GM06990 (cell line): ENCODE measurements at regions not wholly inside any gene's neighbourhood (a gene's known extent, or its start where the extent isn't known, plus 50 kb on each side); places are given as distances from the start of the nearest gene placed in this dataset.

Experiments
- DNase-seq: peaks from one replicate; pipeline ENCODE4 v3.0.0-alpha.2; 2011; ENCODE audit not compliant: insufficient read length; ENCODE audit errors: extremely low read depth
- H3K27me3 ChIP-seq: replicated peaks from 2 replicates; pipeline ENCODE4 v1.6.0; 2011; ENCODE audit warnings: low read length; ENCODE audit not compliant: control insufficient read depth, insufficient read depth
- H3K36me3 ChIP-seq: 2 replicates; pipeline ENCODE4 v1.5.1; 2011; ENCODE audit warnings: low read length; ENCODE audit not compliant: control insufficient read depth, insufficient read depth
- H3K4me3 ChIP-seq: replicated peaks from 2 replicates; pipeline ENCODE4 v1.5.1; 2011; ENCODE audit warnings: low read depth, mild to moderate bottlenecking, control low read depth, low read length
- CTCF ChIP-seq: IDR thresholded peaks from 2 replicates; pipeline ENCODE4 v1.5.1; 2011; ENCODE audit warnings: low read length, control low read depth, mild to moderate bottlenecking, inconsistent platforms; ENCODE audit not compliant: insufficient read depth, poor library complexity, severe bottlenecking

GRCh38 chrX:117376460-117376859, 740.1 kb downstream of the KLHL13 start:
- no peaks in the 10 kb centered on the region for H3K36me3 ChIP-seq
- H3K27me3 ChIP-seq, result no peaks in the 10 kb centered on the region
- no peak for DNase-seq
- H3K4me3 ChIP-seq, result no peak overlapping the region
- TF ChIP-seq CTCF, result no peak

- Histone ChIP-seq H3K27me3 (no peaks in the 10 kb centered on the region), H3K36me3 (no peaks in the 10 kb centered on the region), H3K4me3 (no peak overlapping the region)
- no peak for DNase-seq
- no peak for TF ChIP-seq CTCF
Observed at GRCh38 chrX:117335209-117335608, 781.4 kb downstream of the KLHL13 start.

DNA sequence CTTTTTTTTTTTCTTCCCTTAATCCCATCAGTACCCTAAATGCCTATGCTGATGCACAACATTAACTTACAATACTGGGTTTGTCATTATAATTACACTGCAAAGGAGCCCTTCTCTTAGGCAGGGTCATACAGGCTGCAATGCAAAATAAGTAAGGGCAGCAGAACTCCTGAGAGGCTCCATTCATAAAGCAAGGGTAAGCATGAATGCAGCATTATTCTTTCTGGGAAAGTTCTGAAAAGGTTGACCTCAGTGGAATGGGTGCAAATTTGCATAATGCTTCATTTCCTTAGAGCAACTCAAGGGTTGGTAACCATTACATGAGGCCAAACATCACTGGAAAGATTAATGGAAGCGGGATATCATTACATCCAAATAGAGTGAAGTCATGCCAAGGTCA, 789.2 kb downstream of the KLHL13 start:
- no peak for DNase-seq
- TF ChIP-seq CTCF, result no peak
- no peaks in the 10 kb centered on the region for H3K27me3 ChIP-seq
- no peak overlapping the region for H3K4me3 ChIP-seq
- no peaks in the 10 kb centered on the region for H3K36me3 ChIP-seq

GRCh38 chrX:117325706-117326105, 790.9 kb downstream of the KLHL13 start:
- TF ChIP-seq CTCF, result no peak
- Histone ChIP-seq H3K27me3 (no peaks in the 10 kb centered on the region), H3K4me3 (no peak overlapping the region), H3K36me3 (no peaks in the 10 kb centered on the region)
- no peak for DNase-seq

- DNase-seq, result no peak
- TF ChIP-seq CTCF, result no peak
- Histone ChIP-seq H3K4me3 (no peak overlapping the region), H3K36me3 (no peaks in the 10 kb centered on the region), H3K27me3 (no peaks in the 10 kb centered on the region)
Observed at GRCh38 chrX:117305168-117305766, 811.3 kb downstream of the KLHL13 start.

GRCh38 chrX:117301086-117301485, 815.5 kb downstream of the KLHL13 start:
- H3K27me3 ChIP-seq, result no peaks in the 10 kb centered on the region
- no peak overlapping the region for H3K4me3 ChIP-seq
- DNase-seq, result no peak
- no peaks in the 10 kb centered on the region for H3K36me3 ChIP-seq
- TF ChIP-seq CTCF, result no peak
